H9 (cell line): ENCODE measurements at regions not wholly inside any gene's neighbourhood (a gene's known extent, or its start where the extent isn't known, plus 50 kb on each side); places are given as distances from the start of the nearest gene placed in this dataset.

ENCODE experiments used
- DNase-seq: peaks from one replicate; pipeline ENCODE4 v3.0.0-alpha.2; 2017
- H2AFZ ChIP-seq: one replicate; pipeline ENCODE4 v1.6.1; 2013; ENCODE audit warnings: mild to moderate bottlenecking, low read length, control low read depth, moderate library complexity
- H2AK5ac ChIP-seq: 2 replicates; pipeline ENCODE4 v1.6.1; 2013; ENCODE audit warnings: low read length, control low read depth, mixed read lengths; ENCODE audit not compliant: insufficient read length
- H2BK120ac ChIP-seq: one replicate; pipeline ENCODE4 v1.6.1; 2013; ENCODE audit warnings: low read depth, mild to moderate bottlenecking, low read length, control low read depth, inconsistent platforms; ENCODE audit not compliant: poor library complexity, severe bottlenecking
- H2BK12ac ChIP-seq: 2 replicates; pipeline ENCODE4 v1.6.1; 2013; ENCODE audit warnings: low read length, control low read depth, mixed read lengths, low read depth; ENCODE audit not compliant: insufficient read length
- H2BK15ac ChIP-seq: 2 replicates; pipeline ENCODE4 v1.6.1; 2013; ENCODE audit warnings: low read depth, low read length, control low read depth
- H2BK20ac ChIP-seq: one replicate; pipeline ENCODE4 v1.6.1; 2013; ENCODE audit warnings: low read depth, mild to moderate bottlenecking, low read length, control low read depth, inconsistent platforms; ENCODE audit not compliant: poor library complexity, severe bottlenecking
- H2BK5ac ChIP-seq: 2 replicates; pipeline ENCODE4 v1.6.1; 2013; ENCODE audit warnings: low read length, control low read depth, mixed read lengths; ENCODE audit not compliant: insufficient read length
- H3K14ac ChIP-seq: 2 replicates; pipeline ENCODE4 v1.6.1; 2013; ENCODE audit warnings: low read length, control low read depth; ENCODE audit not compliant: insufficient read depth
- H3K18ac ChIP-seq: 2 replicates; pipeline ENCODE4 v1.6.1; 2013; ENCODE audit warnings: low read depth, mild to moderate bottlenecking, mixed read lengths, low read length, control low read depth; ENCODE audit not compliant: insufficient read length
- H3K23ac ChIP-seq: 2 replicates; pipeline ENCODE4 v1.6.1; 2013; ENCODE audit warnings: low read length, control low read depth, mixed read lengths, low read depth; ENCODE audit not compliant: insufficient read length
- H3K23me2 ChIP-seq: 2 replicates; pipeline ENCODE4 v1.6.1; 2013; ENCODE audit warnings: low read depth, mild to moderate bottlenecking, mixed read lengths, low read length, control low read depth; ENCODE audit not compliant: insufficient read length, poor library complexity, severe bottlenecking
- H3K27ac ChIP-seq: 2 replicates; pipeline ENCODE4 v1.5.1; 2013; ENCODE audit warnings: low read length, control low read depth, mixed read lengths, low read depth; ENCODE audit not compliant: insufficient read length
- H3K27me3 ChIP-seq: 2 replicates; pipeline ENCODE4 v1.6.1; 2013; ENCODE audit warnings: low read length, control low read depth, inconsistent platforms; ENCODE audit not compliant: insufficient read depth
- H3K4ac ChIP-seq: 2 replicates; pipeline ENCODE4 v1.6.1; 2013; ENCODE audit warnings: low read depth, mild to moderate bottlenecking, control low read depth, inconsistent platforms, low read length, moderate library complexity
- H3K4me1 ChIP-seq: 2 replicates; pipeline ENCODE4 v1.6.1; 2013; ENCODE audit warnings: low read length, control low read depth, inconsistent platforms; ENCODE audit not compliant: insufficient read depth
- H3K4me2 ChIP-seq: 2 replicates; pipeline ENCODE4 v1.6.1; 2013; ENCODE audit warnings: low read length, control low read depth, mixed read lengths; ENCODE audit not compliant: insufficient read length, insufficient read depth
- H3K56ac ChIP-seq: 2 replicates; pipeline ENCODE4 v1.6.1; 2013; ENCODE audit warnings: low read depth, mild to moderate bottlenecking, mixed read lengths, low read length, control low read depth; ENCODE audit not compliant: insufficient read length
- H3K79me1 ChIP-seq: 2 replicates; pipeline ENCODE4 v1.6.1; 2013; ENCODE audit warnings: low read depth, mild to moderate bottlenecking, moderate library complexity, low read length, control low read depth, inconsistent platforms; ENCODE audit not compliant: insufficient read depth, poor library complexity, severe bottlenecking
- H3K79me2 ChIP-seq: 2 replicates; pipeline ENCODE4 v1.6.1; 2013; ENCODE audit warnings: low read length, control low read depth, inconsistent platforms; ENCODE audit not compliant: insufficient read depth
- H3K9ac ChIP-seq: 2 replicates; pipeline ENCODE4 v1.6.1; 2013; ENCODE audit warnings: low read length, control low read depth, mixed read lengths; ENCODE audit not compliant: insufficient read length; ENCODE audit errors: extremely low read depth
- H3K9me3 ChIP-seq: one replicate; pipeline ENCODE4 v1.6.1; 2013; ENCODE audit warnings: low read depth, low read length, inconsistent platforms; ENCODE audit not compliant: control insufficient read depth
- H3T11ph ChIP-seq: one replicate; pipeline ENCODE4 v1.6.1; 2013; ENCODE audit warnings: mild to moderate bottlenecking, low read length, control low read depth, inconsistent platforms
- H4K20me1 ChIP-seq: one replicate; pipeline ENCODE4 v1.6.1; 2013; ENCODE audit not compliant: control insufficient read depth, insufficient read length, insufficient read depth
- H4K5ac ChIP-seq: 2 replicates; pipeline ENCODE4 v1.6.1; 2013; ENCODE audit warnings: low read depth, mild to moderate bottlenecking, mixed read lengths, low read length, control low read depth; ENCODE audit not compliant: insufficient read length
- H4K8ac ChIP-seq: replicated peaks from 2 replicates; pipeline ENCODE4 v1.6.1; 2013; ENCODE audit warnings: low read length, control low read depth, mixed read lengths, low read depth; ENCODE audit not compliant: insufficient read length
- H4K91ac ChIP-seq: 2 replicates; pipeline ENCODE4 v1.6.1; 2013; ENCODE audit warnings: low read depth, mild to moderate bottlenecking, moderate library complexity, mixed read lengths, low read length, control low read depth; ENCODE audit not compliant: insufficient read length
- H3K27ac Mint-ChIP-seq, 3 experiments: 2 replicates in 2 of 3; 3 replicates in 1 of 3; pipeline ENCODE4 v1.8.0; 2020 to 2021; ENCODE audit warnings: mixed read lengths in 3 of 3, mild to moderate bottlenecking in 1 of 3, moderate library complexity in 1 of 3
- H3K27me3 Mint-ChIP-seq: 2 replicates; pipeline ENCODE4 v1.8.0; 2021; ENCODE audit warnings: low read depth, mild to moderate bottlenecking, moderate library complexity, mixed read lengths
- H3K36me3 Mint-ChIP-seq, 3 experiments: 2 replicates in 2 of 3; 3 replicates in 1 of 3; pipeline ENCODE4 v1.8.0; 2020 to 2021; ENCODE audit warnings: low read depth in 3 of 3, mixed read lengths in 3 of 3; ENCODE audit not compliant: insufficient read depth in 1 of 3
- H3K4me1 Mint-ChIP-seq, 2 experiments: 2 replicates each; pipeline ENCODE4 v1.8.0; 2020; ENCODE audit warnings: mixed read lengths in 2 of 2
- H3K4me3 Mint-ChIP-seq, 2 experiments: 2 replicates in 1 of 2; 3 replicates in 1 of 2; pipeline ENCODE4 v1.8.0; 2020 to 2021; ENCODE audit warnings: mild to moderate bottlenecking in 2 of 2, mixed read lengths in 2 of 2, moderate library complexity in 1 of 2
- H3K9me3 Mint-ChIP-seq, 2 experiments: 2 replicates in 1 of 2; 3 replicates in 1 of 2; pipeline ENCODE4 v1.8.0; 2020; ENCODE audit warnings: mild to moderate bottlenecking in 2 of 2, mixed read lengths in 2 of 2, moderate library complexity in 1 of 2
- CTCF ChIP-seq: fragments of 200-600 bp; sonication (generic); conservative IDR thresholded peaks from 3 replicates; pipeline ENCODE4 v1.8.0; 2021; ENCODE audit warnings: antibody characterized with exemption, mild to moderate bottlenecking
- WGBS: extraction: QIAGEN DNeasy Blood & Tissue Kit; methylation state at CpG from one replicate; pipeline ENCODE4 v1.1.7; 2013; ENCODE audit warnings: missing lambda C conversion rate, low lambda C conversion rate, mixed read lengths; ENCODE audit not compliant: insufficient read length; ENCODE audit errors: extremely low coverage; 5-methylcytosine and 5-hydroxymethylcytosine counted together

- Histone ChIP-seq H3K27ac (no peak overlapping the region), H3K27me3 (no peaks in the 10 kb centered on the region), H2BK12ac (no peak overlapping the region), H3K23ac (no peak overlapping the region), H3K56ac (no peak overlapping the region), H3K18ac (no peak overlapping the region), H3K9me3 (no peaks in the 10 kb centered on the region), H3K9ac (no peak overlapping the region), H3K79me2 (no peaks in the 10 kb centered on the region), H3K4ac (no peak overlapping the region), H2BK120ac (no peak overlapping the region), H3K14ac (no peak overlapping the region), H3K79me1 (no peaks in the 10 kb centered on the region), H2BK20ac (no peak overlapping the region), H3T11ph (no peak overlapping the region), H2BK5ac (no peak overlapping the region), H4K91ac (no peak overlapping the region), H4K20me1 (no peaks in the 10 kb centered on the region), H2AFZ (no peak overlapping the region), H2AK5ac (no peak overlapping the region), H3K4me1 (no peaks in the 10 kb centered on the region), H4K8ac (no peak overlapping the region), H3K4me2 (no peak overlapping the region), H3K23me2 (no peaks in the 10 kb centered on the region), H2BK15ac (no peak overlapping the region), H4K5ac (no peak overlapping the region)
- Mint-ChIP-seq H3K27me3 (no peaks in the 10 kb centered on the region), H3K36me3 (peaks cover 0 to 2% (median 0%) of the 10 kb centered on the region in 3 experiments; a peak in 1 of 7 replicates), H3K4me3 (no peak overlapping the region), H3K9me3 (no peaks in the 10 kb centered on the region), H3K4me1 (peaks cover 20 to 21% of the 10 kb centered on the region in 2 experiments; a peak in 3 of 4 replicates), H3K27ac (no peak overlapping the region)
- no CpG with 5 or more reads among the region's 1 CpG for WGBS
- no peak for TF ChIP-seq CTCF
- no peak for DNase-seq
Observed at GRCh38 chr11:34827228-34827627, 89.0 kb downstream of the APIP start.
